ENCODE measurements at regions not wholly inside any gene's neighbourhood (a gene's known extent, or its start where the extent isn't known, plus 50 kb on each side); places are given as distances from the start of the nearest gene placed in this dataset.
"Not testable (repeated sequence)": the region's sequence is repeated elsewhere in the genome, so short reads cannot be mapped to it uniquely, and the experiment has no call there.

DNA sequence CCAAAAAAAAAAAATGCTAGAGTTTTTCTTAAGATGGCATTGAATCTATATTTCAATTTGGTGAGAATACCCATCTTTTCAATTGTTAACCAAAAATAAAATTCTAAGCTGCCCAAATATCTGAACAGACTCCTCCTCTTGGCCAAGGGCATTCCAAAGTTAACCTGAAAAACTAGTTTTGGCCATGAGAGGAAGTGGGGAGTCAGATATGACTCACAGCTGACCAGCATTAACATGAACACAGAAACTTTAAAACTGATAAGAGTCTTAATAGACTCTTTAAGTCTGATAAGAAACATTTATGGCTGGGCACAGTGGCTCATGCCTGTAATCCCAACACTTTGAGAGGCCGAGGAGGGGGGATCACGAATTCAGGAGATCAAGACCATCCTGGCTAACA lies 171.3 kb downstream of the FAXC start:
- DNase-seq (ENCODE audit: insufficient read length) (no peak), FAIRE-seq (no peak)
- no peak for TF ChIP-seq POLR2A (IDR thresholded peaks at IDR 0.05; ENCODE audit: low read depth, low read length)

GRCh38 chr6:99177736-99178135 lies 171.7 kb downstream of the FAXC start:
- DNase-seq (ENCODE audit: insufficient read length) = no peak
- TF ChIP-seq POLR2AphosphoS5 (IDR thresholded peaks at IDR 0.05; ENCODE audit: low read depth, low read length) (no peak), POLR2A (IDR thresholded peaks at IDR 0.05; ENCODE audit: low read depth, low read length) (no peak), TAF1 (IDR thresholded peaks at IDR 0.05; ENCODE audit: borderline replicate concordance, low read depth, low read length) (no peak)

GRCh38 chr6:99165838-99166237 lies 183.6 kb downstream of the FAXC start:
- FAIRE-seq = no peak
- no peak for TF ChIP-seq POLR2A (IDR thresholded peaks at IDR 0.05; ENCODE audit: low read depth, low read length)
- no peak for TF ChIP-seq TAF1 (IDR thresholded peaks at IDR 0.05; ENCODE audit: borderline replicate concordance, low read depth, low read length)
- TF ChIP-seq POLR2AphosphoS5 (IDR thresholded peaks at IDR 0.05; ENCODE audit: low read depth, low read length) = no peak
- DNase-seq (ENCODE audit: insufficient read length) = no peak

More at GRCh38 chr6:99177736-99178135, 171.7 kb downstream of the FAXC start:
- FAIRE-seq = no peak

GRCh38 chr6:99152347-99152643 lies 197.2 kb downstream of the FAXC start:
- TF ChIP-seq POLR2A (IDR thresholded peaks at IDR 0.05; ENCODE audit: low read depth, low read length) (no peak), POLR2AphosphoS5 (IDR thresholded peaks at IDR 0.05; ENCODE audit: low read depth, low read length) (no peak), TAF1 (IDR thresholded peaks at IDR 0.05; ENCODE audit: borderline replicate concordance, low read depth, low read length) (no peak)
- DNase-seq (ENCODE audit: insufficient read length) (no peak), FAIRE-seq (no peak)

DNA sequence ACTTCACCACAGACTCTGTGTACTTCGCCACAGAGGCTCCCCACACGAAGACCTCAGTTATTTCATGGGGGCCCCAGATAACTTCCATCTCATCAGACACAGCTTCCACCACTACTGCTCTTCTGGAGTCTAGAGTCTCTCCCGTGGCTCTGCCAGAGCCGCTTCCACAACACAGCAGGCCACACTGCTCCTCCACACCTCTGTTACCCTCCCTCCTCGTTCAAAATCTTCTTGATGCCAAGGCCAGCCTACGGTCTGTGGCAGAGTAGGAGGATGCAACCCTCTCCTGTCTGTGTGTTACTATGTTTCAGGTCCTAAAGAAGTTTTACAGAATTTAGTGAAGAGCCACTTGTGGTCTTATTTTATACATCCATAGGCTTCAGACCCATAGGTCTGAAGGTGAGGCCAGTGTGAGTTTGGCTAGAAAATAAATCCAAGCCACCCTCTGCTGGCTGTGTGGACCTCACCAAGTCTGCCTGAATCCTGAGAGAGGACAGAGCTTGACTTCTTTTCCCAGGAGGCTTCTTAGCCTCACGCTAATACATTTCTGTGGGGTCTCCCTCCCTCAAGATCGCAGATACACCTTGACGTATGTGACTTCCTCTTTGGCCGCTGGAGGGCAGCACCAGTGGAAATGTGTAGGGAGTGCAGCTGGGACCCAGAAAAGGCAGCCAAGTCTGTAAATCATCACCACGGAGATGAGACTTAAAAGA lies 197.7 kb downstream of the FAXC start:
- TF ChIP-seq POLR2AphosphoS5 (IDR thresholded peaks at IDR 0.05; ENCODE audit: low read depth, low read length) = no peak
- no peak for TF ChIP-seq TAF1 (IDR thresholded peaks at IDR 0.05; ENCODE audit: borderline replicate concordance, low read depth, low read length)
- TF ChIP-seq POLR2A (IDR thresholded peaks at IDR 0.05; ENCODE audit: low read depth, low read length) = no peak
- DNase-seq (ENCODE audit: insufficient read length) (peak; percentile 9), FAIRE-seq (peak; percentile 93)

GRCh38 chr6:99148761-99149160 lies 200.7 kb downstream of the FAXC start:
- FAIRE-seq = no peak
- TF ChIP-seq TAF1 (IDR thresholded peaks at IDR 0.05; ENCODE audit: borderline replicate concordance, low read depth, low read length) (no peak), POLR2AphosphoS5 (IDR thresholded peaks at IDR 0.05; ENCODE audit: low read depth, low read length) (no peak), POLR2A (IDR thresholded peaks at IDR 0.05; ENCODE audit: low read depth, low read length) (no peak)
- no peak for DNase-seq (ENCODE audit: insufficient read length)

DNA sequence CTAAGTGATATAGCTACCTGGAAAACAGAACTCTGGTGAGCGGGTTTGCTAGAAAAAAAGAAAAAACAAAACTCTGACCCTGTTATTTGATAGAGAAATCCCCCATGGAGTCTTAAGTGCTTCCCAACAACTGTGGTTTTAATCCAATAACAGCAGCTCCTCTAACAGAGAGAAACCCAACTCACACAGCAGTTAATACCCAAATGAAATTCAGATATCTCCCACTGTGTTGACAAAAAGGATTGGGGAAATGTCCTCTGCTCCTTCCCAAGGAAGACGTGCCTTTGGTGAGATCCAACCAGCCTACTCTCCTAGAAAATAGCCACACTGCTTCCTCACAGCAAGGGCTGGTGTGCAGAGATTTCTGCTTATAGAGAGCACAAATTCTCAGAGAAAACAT lies 200.4 kb upstream of the FBXL4 start:
- no peak for DNase-seq (ENCODE audit: insufficient read length)
- FAIRE-seq = no peak
- no peak for TF ChIP-seq POLR2A (IDR thresholded peaks at IDR 0.05; ENCODE audit: low read depth, low read length)
- no peak for TF ChIP-seq TAF1 (IDR thresholded peaks at IDR 0.05; ENCODE audit: borderline replicate concordance, low read depth, low read length)

GRCh38 chr6:99147206-99147605 lies 199.5 kb upstream of the FBXL4 start:
- FAIRE-seq (no peak), DNase-seq (ENCODE audit: insufficient read length) (no peak)
- TF ChIP-seq TAF1 (IDR thresholded peaks at IDR 0.05; ENCODE audit: borderline replicate concordance, low read depth, low read length) = no peak
- no peak for TF ChIP-seq POLR2A (IDR thresholded peaks at IDR 0.05; ENCODE audit: low read depth, low read length)
- TF ChIP-seq POLR2AphosphoS5 (IDR thresholded peaks at IDR 0.05; ENCODE audit: low read depth, low read length) = no peak

- no peak for TF ChIP-seq TAF1 (IDR thresholded peaks at IDR 0.05; ENCODE audit: borderline replicate concordance, low read depth, low read length)
- no peak for TF ChIP-seq POLR2A (IDR thresholded peaks at IDR 0.05; ENCODE audit: low read depth, low read length)
- no peak for TF ChIP-seq POLR2AphosphoS5 (IDR thresholded peaks at IDR 0.05; ENCODE audit: low read depth, low read length)
- FAIRE-seq (no peak), DNase-seq (ENCODE audit: insufficient read length) (no peak)
Measured at GRCh38 chr6:99146711-99147110, 199.0 kb upstream of the FBXL4 start.

DNA sequence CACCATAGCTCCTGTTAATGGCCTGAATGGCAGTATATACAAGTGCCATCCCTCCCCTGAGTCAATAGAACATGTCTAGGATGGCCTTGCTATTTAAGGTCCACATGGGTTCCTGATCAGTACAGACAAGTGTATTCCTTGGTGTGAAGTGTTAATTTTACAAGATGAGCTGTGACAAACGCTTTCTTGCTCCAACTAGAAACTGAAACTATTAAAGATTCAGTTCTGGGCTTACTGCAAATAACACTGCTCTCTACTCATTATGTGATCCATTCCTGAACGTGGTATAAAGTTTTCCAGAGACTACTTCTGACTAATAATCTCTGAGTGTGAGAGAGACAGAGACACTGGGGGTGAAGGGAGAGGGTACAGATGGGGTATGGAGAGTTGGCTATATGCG lies 198.0 kb upstream of the FBXL4 start:
- DNase-seq (ENCODE audit: insufficient read length) = no peak
- TF ChIP-seq POLR2AphosphoS5 (IDR thresholded peaks at IDR 0.05; ENCODE audit: low read depth, low read length) (no peak), TAF1 (IDR thresholded peaks at IDR 0.05; ENCODE audit: borderline replicate concordance, low read depth, low read length) (no peak), POLR2A (IDR thresholded peaks at IDR 0.05; ENCODE audit: low read depth, low read length) (no peak)
- no peak for FAIRE-seq

- DNase-seq (ENCODE audit: insufficient read length) = no peak
- TF ChIP-seq POLR2A (IDR thresholded peaks at IDR 0.05; ENCODE audit: low read depth, low read length) (no peak), TAF1 (IDR thresholded peaks at IDR 0.05; ENCODE audit: borderline replicate concordance, low read depth, low read length) (no peak), POLR2AphosphoS5 (IDR thresholded peaks at IDR 0.05; ENCODE audit: low read depth, low read length) (no peak)
- FAIRE-seq = no peak
Measured at GRCh38 chr6:99143108-99143861, 195.5 kb upstream of the FBXL4 start.

GRCh38 chr6:99141906-99142305 lies 194.2 kb upstream of the FBXL4 start:
- DNase-seq (ENCODE audit: insufficient read length); FAIRE-seq: not testable (repeated sequence)
